HCT116 (cell line): ENCODE measurements at regions not wholly inside any gene's neighbourhood (a gene's known extent, or its start where the extent isn't known, plus 50 kb on each side); places are given as distances from the start of the nearest gene placed in this dataset.

ENCODE experiments used
- ATAC-seq: fragments of 200-7000 bp; cut with Tn5 transposase; 2 replicates; pipeline ENCODE4 v1.9.1; 2020; ENCODE audit warnings: mild to moderate bottlenecking, moderate library complexity
- BruUV-seq: library from RNA; stranded (reverse); fragments of 400-500 nt; replicated peaks from 2 replicates; lab custom pipeline; 2021; lab: Mats Ljungman, UMichigan
- CTCF ChIA-PET: fragments of 300-600 bp; sonication (Branson Sonifier 250); formaldehyde crosslinking; loops from one replicate; lab custom pipeline; 2021; ENCODE audit warnings: antibody characterized with exemption; lab: Charles Lee
- POLR2A ChIA-PET: fragments of 300-600, 350-600 bp; sonication (Branson Sonifier 250); formaldehyde crosslinking; loops from one replicate; lab custom pipeline; 2021; ENCODE audit warnings: antibody characterized with exemption; lab: Charles Lee
- RAD21 ChIA-PET, 2 experiments: fragments of 300-600 bp; sonication (Branson Sonifier 250); formaldehyde crosslinking; loops; one replicate each; lab custom pipeline; 2023; ENCODE audit warnings: low total read pairs in 2 of 2; ENCODE audit not compliant: uncharacterized antibody in 2 of 2, unreplicated experiment in 2 of 2, low non-redundant PET in 1 of 2; lab: Charles Lee
- DNase-seq: peaks from one replicate; pipeline ENCODE4 v3.0.0-alpha.2; 2010; ENCODE audit warnings: low read depth, low spot score
- H2AFZ ChIP-seq: fragments of 200-600 bp; shearing (Covaris generic), sonication (generic); 2 replicates; pipeline ENCODE4 v1.6.1; 2017; ENCODE audit warnings: low read depth, mixed run types, mixed read lengths, antibody characterized with exemption, low read length; ENCODE audit not compliant: poor library complexity, severe bottlenecking
- H3K27ac ChIP-seq: 2 replicates; pipeline ENCODE4 v1.5.1; 2012; ENCODE audit warnings: low read depth, low read length
- H3K27me3 ChIP-seq: fragments of 200-600 bp; sonication (generic); 2 replicates; pipeline ENCODE4 v1.6.1; 2016; ENCODE audit warnings: mixed run types, low read length, mixed read lengths; ENCODE audit not compliant: insufficient read depth
- H3K36me3 ChIP-seq, 2 experiments: fragments of 200-500 bp in 1 of 2; fragments of 200-600 bp in 1 of 2; sonication (Bioruptor generic) in 1 of 2; sonication (generic) in 1 of 2; 2 replicates each; pipeline versions ENCODE4 v1.5.1 to v1.6.1; 2014 to 2016; ENCODE audit warnings: low read length in 2 of 2, inconsistent platforms in 1 of 2, mixed read lengths in 1 of 2, mixed run types in 1 of 2; ENCODE audit not compliant: insufficient read depth in 2 of 2, control insufficient read depth in 1 of 2
- H3K4me1 ChIP-seq, 2 experiments: fragments of 200-600 bp in 1 of 2; sonication (generic) in 1 of 2; 2 replicates each; pipeline versions ENCODE4 v1.5.1 to v1.6.1; 2012 to 2017; ENCODE audit warnings: low read length in 2 of 2, inconsistent platforms in 1 of 2, mild to moderate bottlenecking in 1 of 2, mixed read lengths in 1 of 2, mixed run types in 1 of 2, moderate library complexity in 1 of 2; ENCODE audit not compliant: insufficient read depth in 2 of 2, control insufficient read depth in 1 of 2
- H3K4me2 ChIP-seq: fragments of 200-600 bp; sonication (generic); 2 replicates; pipeline ENCODE4 v1.6.1; 2017; ENCODE audit warnings: mixed run types, low read length, mixed read lengths
- H3K4me3 ChIP-seq, 2 experiments: fragments of 200-600 bp in 1 of 2; sonication (generic) in 1 of 2; replicated peaks in 1 of 2; 2 replicates each; pipeline ENCODE4 v1.5.1; 2011 to 2016; ENCODE audit warnings: low read length in 2 of 2, control low read depth in 1 of 2, low read depth in 1 of 2, mild to moderate bottlenecking in 1 of 2, mixed read lengths in 1 of 2, mixed run types in 1 of 2
- H3K79me2 ChIP-seq: fragments of 200-600 bp; sonication (generic); 2 replicates; pipeline ENCODE4 v1.6.1; 2017; ENCODE audit warnings: mild to moderate bottlenecking, mixed run types, low read length, moderate library complexity, mixed read lengths; ENCODE audit not compliant: insufficient read depth
- H3K9ac ChIP-seq: fragments of 200-600 bp; sonication (generic); 2 replicates; pipeline ENCODE4 v1.6.1; 2016; ENCODE audit warnings: low read length, mixed read lengths
- H3K9me2 ChIP-seq: fragments of 200-600 bp; sonication (generic), shearing (Covaris generic); 2 replicates; pipeline ENCODE4 v1.6.1; 2017; ENCODE audit warnings: mixed run types, mild to moderate bottlenecking, moderate library complexity; ENCODE audit not compliant: insufficient read depth
- H3K9me3 ChIP-seq, 2 experiments: fragments of 200-500 bp in 1 of 2; fragments of 200-600 bp in 1 of 2; sonication (Bioruptor generic) in 1 of 2; sonication (generic) in 1 of 2; 2 replicates each; pipeline ENCODE4 v1.6.1; 2014 to 2017; ENCODE audit warnings: low read length in 2 of 2, mixed read lengths in 2 of 2, inconsistent platforms in 1 of 2, low read depth in 1 of 2, mild to moderate bottlenecking in 1 of 2, mixed run types in 1 of 2, moderate library complexity in 1 of 2; ENCODE audit not compliant: control insufficient read depth in 1 of 2, insufficient read depth in 1 of 2
- H4K20me1 ChIP-seq: fragments of 200-600 bp; sonication (generic), shearing (Covaris generic); 2 replicates; pipeline ENCODE4 v1.6.1; 2017; ENCODE audit warnings: mixed run types, mild to moderate bottlenecking, moderate library complexity; ENCODE audit not compliant: insufficient read depth
- EGR1 ChIP-seq: IDR thresholded peaks from 2 replicates; pipeline ENCODE4 v1.6.1; 2012; ENCODE audit warnings: low read depth
- FOSL1 ChIP-seq: IDR thresholded peaks from 2 replicates; pipeline ENCODE4 v1.6.1; 2012; ENCODE audit warnings: low read depth
- POLR2AphosphoS5 ChIP-seq: IDR thresholded peaks from 2 replicates; pipeline ENCODE4 v1.6.1; 2011; ENCODE audit warnings: mild to moderate bottlenecking, low read depth, low read length, moderate library complexity
- RAD21 ChIP-seq: IDR thresholded peaks from 2 replicates; pipeline ENCODE4 v1.6.1; 2012; ENCODE audit warnings: low read depth, mild to moderate bottlenecking
- SP1 ChIP-seq: IDR thresholded peaks from 2 replicates; pipeline ENCODE4 v1.6.1; 2012; ENCODE audit warnings: low read depth
- intact Hi-C: fragments of 100-400 bp; cut with micrococcal nuclease; formaldehyde crosslinking; loops from 2 replicates; pipeline ENCODE4 v1.10.0; 2022

GRCh38 chr12:28826766-28827165 lies 322.3 kb upstream of the FAR2 start:
- no peaks in the 10 kb centered on the region for H3K9me3 ChIP-seq
- DNase-seq (no peak), ATAC-seq (no peak)
- RAD21 ChIA-PET, result no interaction called here
- no peak overlapping the region for H3K27ac ChIP-seq
- TF ChIP-seq SP1, result no peak
- TF ChIP-seq EGR1, result no peak
- no peak for TF ChIP-seq RAD21
- H4K20me1 ChIP-seq, result no peaks in the 10 kb centered on the region
- no TSS peak for BruUV-seq
- H3K9ac ChIP-seq, result no peak overlapping the region
- H3K27me3 ChIP-seq, result no peaks in the 10 kb centered on the region
- no peak overlapping the region for H3K4me2 ChIP-seq
- H2AFZ ChIP-seq, result no peak overlapping the region
- POLR2A ChIA-PET, result no interaction called here
- H3K79me2 ChIP-seq, result no peaks in the 10 kb centered on the region
- no peaks in the 10 kb centered on the region for H3K36me3 ChIP-seq
- no peak overlapping the region for H3K4me3 ChIP-seq
- CTCF ChIA-PET, result no interaction called here
- intact Hi-C loops, result no loop called here
- no peaks in the 10 kb centered on the region for H3K9me2 ChIP-seq
- no peaks in the 10 kb centered on the region for H3K4me1 ChIP-seq

DNA sequence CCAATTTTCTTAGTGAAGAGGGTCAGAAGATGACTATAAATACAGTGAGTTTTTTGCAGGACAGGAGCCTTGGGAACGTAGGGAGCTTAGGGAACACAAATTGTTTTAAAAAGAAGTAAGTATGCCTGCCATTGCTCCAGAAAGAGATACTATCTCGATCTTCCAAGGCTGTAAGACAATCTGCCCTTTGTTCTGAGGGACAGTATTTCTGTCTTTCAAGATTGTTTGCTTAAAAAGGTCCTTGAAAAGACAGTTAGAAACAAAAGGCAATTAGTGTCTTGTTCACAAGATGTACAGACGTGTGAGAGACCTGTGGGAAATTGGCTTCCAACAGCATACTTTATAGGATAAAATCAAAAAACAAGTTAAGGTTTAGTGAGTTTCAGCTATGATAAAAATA lies 321.2 kb upstream of the FAR2 start:
- Histone ChIP-seq H3K9me3 (no peaks in the 10 kb centered on the region), H3K4me3 (no peak overlapping the region), H3K4me2 (no peak overlapping the region), H3K79me2 (no peaks in the 10 kb centered on the region), H3K9ac (no peak overlapping the region), H4K20me1 (no peaks in the 10 kb centered on the region), H3K9me2 (no peaks in the 10 kb centered on the region), H3K27me3 (no peaks in the 10 kb centered on the region), H3K27ac (no peak overlapping the region), H3K4me1 (no peaks in the 10 kb centered on the region), H3K36me3 (no peaks in the 10 kb centered on the region)
- ChIA-PET POLR2A (no interaction called here), RAD21 (no interaction called here)
- TF ChIP-seq FOSL1 (no peak), POLR2AphosphoS5 (no peak), SP1 (no peak)
- TF ChIP-seq, all 23 proteins: peak for 0
- BruUV-seq, result no TSS peak
- DNase-seq (no peak), ATAC-seq (no peak)
- H2AFZ ChIP-seq, result no peak overlapping the region
- intact Hi-C loops, result no loop called here
- CTCF ChIA-PET, result no interaction called here
